ENCODE measurements at regions not wholly inside any gene's neighbourhood (a gene's known extent, or its start where the extent isn't known, plus 50 kb on each side); places are given as distances from the start of the nearest gene placed in this dataset.

- Mint-ChIP-seq H3K4me1 (ENCODE audit: low read depth) (no peaks in the 10 kb centered on the region), H3K27me3 (peaks cover 14% of the 10 kb centered on the region), H3K27ac (no peak overlapping the region), H3K4me3 (ENCODE audit: low read depth) (no peak overlapping the region), H3K9me3 (ENCODE audit: low read depth) (peaks cover 2% of the 10 kb centered on the region), H3K36me3 (ENCODE audit: insufficient read depth) (no peaks in the 10 kb centered on the region)
- TF ChIP-seq CTCF (IDR thresholded peaks at IDR 0.05; ENCODE audit: unreplicated experiment): no peak
- DNase-seq (ENCODE audit: low spot score, unreplicated experiment): no peak
Observed at GRCh38 chr6:84536885-84537638, 227.3 kb downstream of the TBX18 start.

GRCh38 chr6:84528201-84528600, 236.2 kb downstream of the TBX18 start:
- Mint-ChIP-seq H3K27ac (no peak overlapping the region), H3K27me3 (peaks cover 35% of the 10 kb centered on the region), H3K4me3 (ENCODE audit: low read depth) (no peak overlapping the region), H3K4me1 (ENCODE audit: low read depth) (peaks cover 29% of the 10 kb centered on the region), H3K9me3 (ENCODE audit: low read depth) (no peaks in the 10 kb centered on the region), H3K36me3 (ENCODE audit: insufficient read depth) (no peaks in the 10 kb centered on the region)
- no peak for DNase-seq (ENCODE audit: low spot score, unreplicated experiment)
- no peak for TF ChIP-seq CTCF (IDR thresholded peaks at IDR 0.05; ENCODE audit: unreplicated experiment)

- DNase-seq (ENCODE audit: low spot score, unreplicated experiment): no peak
- TF ChIP-seq CTCF (IDR thresholded peaks at IDR 0.05; ENCODE audit: unreplicated experiment): no peak
- Mint-ChIP-seq H3K9me3 (ENCODE audit: low read depth) (no peaks in the 10 kb centered on the region), H3K4me1 (ENCODE audit: low read depth) (peaks cover 39% of the 10 kb centered on the region), H3K27ac (no peak overlapping the region), H3K4me3 (ENCODE audit: low read depth) (no peak overlapping the region), H3K27me3 (peaks cover 40% of the 10 kb centered on the region), H3K36me3 (ENCODE audit: insufficient read depth) (no peaks in the 10 kb centered on the region)
Observed at GRCh38 chr6:84526631-84527030, 237.8 kb downstream of the TBX18 start.

GRCh38 chr6:84525907-84526306, 238.5 kb downstream of the TBX18 start:
- Mint-ChIP-seq H3K4me1 (ENCODE audit: low read depth) (peaks cover 46% of the 10 kb centered on the region), H3K9me3 (ENCODE audit: low read depth) (no peaks in the 10 kb centered on the region), H3K27ac (no peak overlapping the region), H3K27me3 (peaks cover 42% of the 10 kb centered on the region), H3K4me3 (ENCODE audit: low read depth) (no peak overlapping the region), H3K36me3 (ENCODE audit: insufficient read depth) (no peaks in the 10 kb centered on the region)
- DNase-seq (ENCODE audit: low spot score, unreplicated experiment): no peak
- TF ChIP-seq CTCF (IDR thresholded peaks at IDR 0.05; ENCODE audit: unreplicated experiment): no peak

- H3K4me1 Mint-ChIP-seq (ENCODE audit: low read depth): peaks cover 57% of the 10 kb centered on the region
- no peak overlapping the region for H3K4me3 Mint-ChIP-seq (ENCODE audit: low read depth)
- no peak for DNase-seq (ENCODE audit: low spot score, unreplicated experiment)
- no peaks in the 10 kb centered on the region for H3K36me3 Mint-ChIP-seq (ENCODE audit: insufficient read depth)
- H3K27ac Mint-ChIP-seq: no peak overlapping the region
- H3K9me3 Mint-ChIP-seq (ENCODE audit: low read depth): no peaks in the 10 kb centered on the region
- no peak for TF ChIP-seq CTCF (IDR thresholded peaks at IDR 0.05; ENCODE audit: unreplicated experiment)
- H3K27me3 Mint-ChIP-seq: peaks cover 31% of the 10 kb centered on the region
Observed at GRCh38 chr6:84524636-84525035, 239.8 kb downstream of the TBX18 start.
